Heart left ventricle (tissue), 16 donors: ENCODE measurements at regions not wholly inside any gene's neighbourhood (a gene's known extent, or its start where the extent isn't known, plus 50 kb on each side); places are given as distances from the start of the nearest gene placed in this dataset.

Experiments used
- ATAC-seq, 4 donors: fragments of 200-7000 bp; cut with Tn5 transposase; one replicate each; pipeline ENCODE4 v1.9.1; 2020 to 2022; ENCODE audit warnings: moderate library complexity in 4 of 4, mild to moderate bottlenecking in 3 of 4, moderate number of reproducible peaks in 1 of 4
- DNase-seq, 5 donors: peaks; one replicate each; pipeline ENCODE4 v3.0.0-alpha.2; 2020
- H3K27ac ChIP-seq, 12 donors: fragments of 200-600 bp; sonication (generic) in 4 of 12; one replicate each; pipeline versions ENCODE4 v1.5.0 to v1.8.0; 2016 to 2022; ENCODE audit warnings: mild to moderate bottlenecking in 2 of 12
- H3K27me3 ChIP-seq, 9 donors: fragments of 200-600 bp; sonication (generic) in 2 of 9; one replicate each; pipeline versions ENCODE4 v1.5.1 to v1.8.0; 2016 to 2022; ENCODE audit warnings: mild to moderate bottlenecking in 3 of 9
- H3K36me3 ChIP-seq, 9 donors: fragments of 200-600 bp; sonication (generic) in 2 of 9; one replicate each; pipeline versions ENCODE4 v1.5.0 to v1.8.0; 2018 to 2022; ENCODE audit warnings: mild to moderate bottlenecking in 2 of 9
- H3K4me1 ChIP-seq, 12 donors: fragments of 200-600 bp; sonication (generic) in 4 of 12; one replicate each; pipeline versions ENCODE4 v1.5.0 to v1.8.0; 2016 to 2022; ENCODE audit warnings: mild to moderate bottlenecking in 3 of 12
- H3K4me3 ChIP-seq, 12 donors: fragments of 200-600 bp; sonication (generic) in 4 of 12; one replicate each; pipeline versions ENCODE4 v1.5.0 to v1.8.0; 2017 to 2022; ENCODE audit warnings: mild to moderate bottlenecking in 9 of 12, moderate library complexity in 4 of 12
- H3K9me3 ChIP-seq, 12 donors: fragments of 200-600 bp; sonication (generic) in 4 of 12; one replicate each; pipeline versions ENCODE4 v1.5.0 to v1.8.0; 2016 to 2022; ENCODE audit warnings: mild to moderate bottlenecking in 1 of 12
- CTCF ChIP-seq, 12 donors: fragments of 200-600 bp; sonication (generic) in 4 of 12; IDR thresholded peaks; one replicate each; pipeline versions ENCODE4 v1.5.0 to v1.8.0; 2018 to 2022; ENCODE audit warnings: antibody characterized with exemption in 12 of 12, mild to moderate bottlenecking in 5 of 12
- POLR2A ChIP-seq, 2 donors: fragments of 450-650 bp; IDR thresholded peaks; one replicate each; pipeline ENCODE4 v1.6.1; 2017; ENCODE audit warnings: antibody characterized with exemption in 2 of 2, mild to moderate bottlenecking in 2 of 2, moderate library complexity in 2 of 2
- WGBS, 4 donors: extraction: QIAGEN DNeasy Blood & Tissue Kit in 2 of 4; methylation state at CpG; one replicate each; pipeline versions ENCODE4 v1.1.5 to v1.1.7; 2013 to 2018; 5-methylcytosine and 5-hydroxymethylcytosine counted together
- intact Hi-C, 10 donors: fragments of 100-400 bp; cut with DNase I; formaldehyde crosslinking; loops; one replicate each; pipeline versions ENCODE4 v1.11.1 to v1.14.2; 2022
- donor health status: ischemic (EF 13 %, LVEDD 7.1; RV severe dilation, severe dysfunction).
- donor health status: healthy with polysubstance abuse.
- donor health status: DM: no; HTN: yes; CAD: no.
- donor health status: DM: no; HTN: no; CAD: no.
- donor health status: ischemic (EF 25% LVEDD 6.9; RV normal size, moderate dysfunction).
- donor health status: ischemic (EF 25% LVEDD 5.7; RV mildly dilated, moderate dysfunction).
- donor health status: healthy.
- donor health status: DM: yes; HTN: yes; CAD: no.
- donor health status: ischemic (EF 35%, LVEDD 5.7; RV mildly dilated, moderate dysfunction).
- donor health status: nonischemic (EF 11% LVEDD 7.7; RV severe dilation, severe dysfunction).
- donor health status: DM: yes; HTN: yes; CAD: no.
- donor health status: PGD.
- donor health status: ischemic (EF 29% LVEDD 5.4; RV normal size, mild dysfunction).
- donor health status: nonischemic (EF 23%, LVEDD 6.1; RV moderate dilation, normal function).

DNA sequence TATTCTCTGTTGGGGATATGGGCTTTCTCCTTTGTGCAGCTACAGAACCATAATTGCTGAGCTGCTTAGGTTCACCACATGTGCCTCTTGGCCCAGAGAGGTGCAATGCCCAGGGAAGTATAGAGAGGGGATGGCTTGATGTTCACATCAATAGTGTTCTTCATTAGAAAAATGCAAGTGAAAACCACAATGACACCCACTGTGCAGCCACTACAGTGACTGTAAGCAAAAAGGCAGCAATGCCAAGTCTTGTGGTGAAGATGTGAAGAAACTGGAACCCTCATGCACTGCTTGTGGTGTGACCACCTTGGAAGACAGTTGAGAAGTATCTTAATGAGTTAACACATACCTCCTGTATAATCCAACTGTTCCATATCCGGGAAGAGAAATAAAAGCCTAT is 318.9 kb upstream of the ZMIZ1 start:
- WGBS, 4 donors: 93 to 100% (median 94%) methylated on average over 1 of the region's 1 CpG
- Histone ChIP-seq H3K4me1 (peaks cover 2 to 27% (median 12%) of the 10 kb centered on the region in 12 donors), H3K27me3 (no peaks in the 10 kb centered on the region), H3K27ac (no peak overlapping the region), H3K36me3 (no peaks in the 10 kb centered on the region), H3K4me3 (no peak overlapping the region), H3K9me3 (no peaks in the 10 kb centered on the region)
- ATAC-seq (no peak), DNase-seq (no peak)
- no peak for TF ChIP-seq CTCF (IDR thresholded peaks at IDR 0.05)
- TF ChIP-seq POLR2A (IDR thresholded peaks at IDR 0.05): no peak
- intact Hi-C loops: no loop called here

- WGBS, 4 donors: 69 to 76% (median 76%) methylated on average over 5 of the region's 5 CpGs
- TF ChIP-seq POLR2A (IDR thresholded peaks at IDR 0.05): no peak
- no peak for TF ChIP-seq CTCF (IDR thresholded peaks at IDR 0.05)
Measured at GRCh38 chr10:78750418-78750817, 318.3 kb upstream of the ZMIZ1 start.

DNA sequence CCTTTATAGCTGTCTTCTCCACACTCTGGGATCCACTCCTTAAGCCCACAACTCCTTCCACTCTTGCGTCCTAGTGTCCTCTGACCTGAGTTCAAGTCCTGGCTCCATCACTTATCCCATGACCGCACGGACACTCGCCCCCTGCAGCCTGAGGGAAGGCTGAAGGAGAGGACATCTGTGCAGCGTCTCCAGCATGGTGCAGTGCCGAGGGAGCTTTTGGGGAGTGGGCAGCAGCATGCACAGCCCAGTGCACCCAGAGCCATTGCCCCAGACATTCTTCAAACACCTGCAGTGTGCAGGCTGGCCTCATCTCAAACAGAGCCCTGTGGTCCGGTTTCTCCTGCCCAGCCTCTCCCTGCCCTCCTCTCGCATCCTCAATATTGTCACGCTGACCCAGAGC is 317.1 kb upstream of the ZMIZ1 start:
- Histone ChIP-seq H3K27me3 (no peaks in the 10 kb centered on the region), H3K4me3 (no peak overlapping the region), H3K27ac (no peak overlapping the region), H3K4me1 (peaks cover 0 to 16% (median 6%) of the 10 kb centered on the region in 12 donors), H3K36me3 (no peaks in the 10 kb centered on the region), H3K9me3 (no peaks in the 10 kb centered on the region)
- ATAC-seq: no peak
- intact Hi-C loops: no loop called here
- peak in 1 of 5 donors; percentile 14 for DNase-seq
- 89 to 94% (median 92%) methylated on average over 9 of the region's 9 CpGs for WGBS, 4 donors
- TF ChIP-seq CTCF (IDR thresholded peaks at IDR 0.05) (no peak), POLR2A (IDR thresholded peaks at IDR 0.05) (no peak)

More at GRCh38 chr10:78750418-78750817, 318.3 kb upstream of the ZMIZ1 start:
- no peak overlapping the region for H3K27ac ChIP-seq
- intact Hi-C loops: no loop called here
- no peaks in the 10 kb centered on the region for H3K36me3 ChIP-seq
- no peaks in the 10 kb centered on the region for H3K9me3 ChIP-seq
- H3K27me3 ChIP-seq: no peaks in the 10 kb centered on the region
- no peak for ATAC-seq
- H3K4me3 ChIP-seq: no peak overlapping the region
- DNase-seq: no peak
- H3K4me1 ChIP-seq: peaks cover 0 to 22% (median 7%) of the 10 kb centered on the region in 12 donors

- Histone ChIP-seq H3K36me3 (no peaks in the 10 kb centered on the region), H3K9me3 (no peaks in the 10 kb centered on the region), H3K4me3 (no peak overlapping the region), H3K27ac (no peak overlapping the region), H3K4me1 (peaks cover 0 to 18% (median 10%) of the 10 kb centered on the region in 12 donors), H3K27me3 (no peaks in the 10 kb centered on the region)
- WGBS, 4 donors: 72 to 82% (median 74%) methylated on average over 3 of the region's 3 CpGs
- ATAC-seq (no peak), DNase-seq (peak in 1 of 5 donors; percentile 10)
- intact Hi-C loops: no loop called here
- TF ChIP-seq CTCF (IDR thresholded peaks at IDR 0.05) (no peak), POLR2A (IDR thresholded peaks at IDR 0.05) (no peak)
Measured at GRCh38 chr10:78752221-78752620, 316.5 kb upstream of the ZMIZ1 start.
